Epithelial cell of prostate (primary cell): ENCODE measurements at regions not wholly inside any gene's neighbourhood (a gene's known extent, or its start where the extent isn't known, plus 50 kb on each side); places are given as distances from the start of the nearest gene placed in this dataset.

Experiments used
- DNase-seq: peaks from one replicate; pipeline ENCODE4 v3.0.0-alpha.2; 2011; ENCODE audit warnings: low read depth, low spot score
- H3K27ac ChIP-seq: fragments of 450-650 bp; 2 replicates; pipeline ENCODE4 v1.5.1; 2017; ENCODE audit warnings: mild to moderate bottlenecking

DNA sequence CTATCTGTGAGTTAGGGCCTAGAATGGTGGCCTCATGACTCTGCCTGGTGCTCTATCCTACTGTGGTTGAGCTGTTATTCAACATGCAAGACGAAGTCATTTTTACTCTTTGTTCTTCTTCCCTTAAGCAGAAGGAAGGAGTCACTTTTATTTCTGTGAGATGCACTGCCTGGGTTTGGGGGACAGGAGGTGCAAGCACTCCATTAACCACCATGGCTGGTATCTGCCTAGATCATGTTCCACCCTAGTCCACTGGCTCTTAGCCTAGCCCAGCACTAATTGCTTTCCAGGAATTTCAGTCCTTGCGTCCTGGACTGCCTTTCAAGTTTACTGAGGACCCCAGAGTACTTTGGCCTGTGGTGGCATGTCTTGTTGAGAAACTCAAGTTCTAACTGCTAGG is 1182.7 kb downstream of the FSTL5 start:
- H3K27ac ChIP-seq = no peak overlapping the region
- no peak for DNase-seq

DNA sequence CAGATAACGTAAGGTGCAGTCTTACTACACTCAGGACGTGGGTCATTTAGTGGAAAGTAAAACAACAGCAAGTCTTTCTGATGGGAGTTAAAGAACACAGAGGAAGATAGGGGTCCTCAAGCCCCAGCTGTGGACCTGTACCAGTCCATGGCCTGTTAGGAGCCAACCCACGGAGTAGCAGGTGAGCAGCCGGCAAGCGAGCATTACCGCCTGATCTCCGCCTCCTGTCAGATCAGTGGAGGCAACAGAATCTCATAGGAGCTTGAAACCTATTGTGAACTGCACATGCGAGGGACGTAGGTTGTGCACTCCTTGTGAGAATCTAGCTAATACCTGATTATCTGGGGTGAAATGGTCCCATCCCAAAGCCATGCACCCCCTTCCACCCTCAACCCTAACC is 1180.8 kb downstream of the FSTL5 start:
- no peak overlapping the region for H3K27ac ChIP-seq
- no peak for DNase-seq

DNA sequence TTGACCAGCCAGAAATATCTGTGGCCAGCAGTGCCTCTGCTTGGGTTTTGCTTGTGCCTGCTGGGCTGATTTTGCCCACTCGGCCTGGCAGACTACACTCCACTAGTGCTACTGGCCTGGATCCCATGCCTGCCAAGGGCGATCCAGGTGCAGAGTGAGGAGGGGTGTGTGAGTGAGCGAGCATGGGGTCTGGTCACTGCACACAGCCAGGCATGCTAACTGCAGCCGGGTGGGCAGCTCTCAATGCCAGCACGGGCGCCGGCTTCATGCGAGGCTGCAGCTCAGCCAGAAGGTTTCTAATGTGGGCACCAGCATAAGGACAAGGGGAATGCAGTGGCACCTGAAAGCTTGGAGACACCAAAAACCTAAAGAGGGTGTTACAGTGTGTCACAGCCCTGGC is 1161.4 kb downstream of the FSTL5 start:
- H3K27ac ChIP-seq = no peak overlapping the region
- no peak for DNase-seq

DNA sequence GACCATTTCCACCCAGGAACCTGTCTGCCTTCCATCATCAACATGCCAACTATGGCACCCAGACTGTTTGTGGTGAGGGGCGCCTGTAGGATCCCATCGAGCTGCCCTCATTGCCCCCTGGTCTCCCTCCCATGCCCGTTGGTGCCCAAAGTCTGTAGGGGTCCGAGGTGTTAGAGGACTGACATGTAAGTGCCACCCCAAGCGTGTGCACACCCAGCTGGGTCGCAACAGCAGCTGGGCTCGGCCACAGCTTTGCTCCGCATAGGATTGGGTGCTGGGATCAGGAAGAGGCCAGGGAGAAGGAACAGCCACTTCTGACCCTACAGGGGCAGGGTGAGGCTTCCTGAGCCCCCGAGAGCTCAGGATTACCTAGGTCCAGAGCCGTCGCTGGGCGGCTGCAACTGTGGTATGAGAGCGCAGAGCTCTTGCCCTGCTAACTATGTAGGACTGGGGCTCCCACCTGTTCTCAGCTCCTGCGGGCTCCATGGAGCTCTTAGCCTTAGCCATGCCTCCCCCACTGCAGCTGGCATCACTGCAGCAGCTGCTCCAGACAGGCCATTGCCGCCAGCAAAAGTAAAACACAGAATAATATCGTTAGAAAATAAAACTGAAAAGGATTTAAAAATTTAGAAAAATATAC is 1160.3 kb downstream of the FSTL5 start:
- H3K27ac ChIP-seq = no peak overlapping the region
- DNase-seq = no peak

DNA sequence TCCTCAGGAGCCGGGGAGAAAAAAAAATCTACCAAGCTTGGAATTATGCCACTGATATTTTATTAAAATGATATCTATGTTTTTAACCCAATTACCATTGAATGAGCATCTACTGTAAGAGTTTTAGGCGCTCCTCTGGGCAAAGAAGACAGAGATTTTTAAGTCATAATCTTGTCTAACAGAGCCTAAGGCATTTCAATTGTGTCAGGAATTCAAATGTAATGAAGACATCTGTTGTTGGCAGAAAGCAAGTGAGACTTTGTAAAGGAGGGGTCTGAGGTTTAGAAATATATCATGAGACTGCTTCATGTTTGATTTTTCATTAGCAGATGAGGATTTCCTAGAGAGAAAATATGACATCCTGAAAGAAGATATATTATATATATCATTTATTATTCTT is 1158.1 kb downstream of the FSTL5 start:
- H3K27ac ChIP-seq = no peak overlapping the region
- no peak for DNase-seq

DNA sequence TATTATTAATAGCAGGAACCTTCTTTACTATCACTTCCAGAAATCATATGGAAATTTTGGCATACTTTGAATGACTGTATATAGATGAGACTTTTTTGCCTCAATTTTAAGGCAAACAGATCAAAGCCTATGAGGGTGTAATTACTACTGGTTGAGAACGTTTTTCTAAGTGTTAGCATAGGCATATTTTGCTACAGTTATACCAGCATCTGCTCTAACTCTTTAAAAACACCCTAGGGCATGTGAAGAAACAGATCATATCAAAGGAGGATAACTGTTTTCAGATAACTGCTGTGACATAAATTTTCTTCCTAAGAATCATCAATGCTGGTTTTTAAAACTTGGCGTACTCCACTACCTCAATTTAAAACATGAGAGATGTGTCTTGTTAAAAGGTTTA is 1155.3 kb downstream of the FSTL5 start:
- no peak overlapping the region for H3K27ac ChIP-seq
- DNase-seq = no peak

DNA sequence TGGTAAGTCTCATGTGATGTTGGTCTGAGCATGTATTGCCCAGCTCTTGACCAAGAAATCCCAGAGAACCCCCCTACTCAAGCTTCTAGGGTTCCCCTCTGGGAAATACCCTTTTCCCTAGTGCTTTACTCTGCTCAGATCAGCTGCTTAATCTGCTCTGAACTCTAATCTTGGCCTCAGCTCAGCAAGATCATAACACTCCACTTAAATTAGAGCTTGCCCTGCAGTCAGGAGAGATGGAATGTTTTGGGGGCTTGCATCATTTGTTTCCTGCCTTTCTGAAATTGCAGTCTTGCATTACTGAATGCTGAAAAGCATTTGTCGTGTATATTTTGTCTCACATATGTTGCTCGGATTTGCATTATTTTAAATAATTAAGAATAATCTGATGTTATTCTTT is 1153.6 kb downstream of the FSTL5 start:
- no peak overlapping the region for H3K27ac ChIP-seq
- DNase-seq = no peak
